ENCODE measurements at regions not wholly inside any gene's neighbourhood (a gene's known extent, or its start where the extent isn't known, plus 50 kb on each side); places are given as distances from the start of the nearest gene placed in this dataset.

GRCh38 chrX:100512471-100512870, 72.3 kb upstream of the TNMD start:
- no peak for ATAC-seq
- DNase-seq (ENCODE audit: missing footprints), result no peak
- intact Hi-C loops (cut with DNase I), result loop anchor here (5.0 kb wide), 1 partner anchor 255 kb away; no protein-coding TSS in a partner anchor

- intact Hi-C loops (cut with DNase I), result no loop called here
- ATAC-seq (no peak), DNase-seq (ENCODE audit: missing footprints) (no peak)
Measured at GRCh38 chrX:100494646-100495370, 84.7 kb upstream of the PCDH19 start.

GRCh38 chrX:100491174-100491573, 81.1 kb upstream of the PCDH19 start:
- intact Hi-C loops (cut with DNase I), result no loop called here
- DNase-seq (ENCODE audit: missing footprints) (no peak), ATAC-seq (no peak)

- DNase-seq (ENCODE audit: missing footprints) (no peak), ATAC-seq (no peak)
- intact Hi-C loops (cut with DNase I), result no loop called here
Measured at GRCh38 chrX:100487795-100488194, 77.7 kb upstream of the PCDH19 start.

GRCh38 chrX:100484971-100485370, 74.9 kb upstream of the PCDH19 start:
- no peak for ATAC-seq
- DNase-seq (ENCODE audit: missing footprints), result no peak
- intact Hi-C loops (cut with DNase I), result no loop called here

GRCh38 chrX:100479329-100479728, 69.3 kb upstream of the PCDH19 start:
- ATAC-seq, result no peak
- intact Hi-C loops (cut with DNase I), result no loop called here
- DNase-seq (ENCODE audit: missing footprints), result no peak

GRCh38 chrX:100478714-100479306, 68.7 kb upstream of the PCDH19 start:
- intact Hi-C loops (cut with DNase I), result no loop called here
- DNase-seq (ENCODE audit: missing footprints), result no peak
- ATAC-seq, result peak; percentile 65

GRCh38 chrX:100477958-100478357, 67.9 kb upstream of the PCDH19 start:
- intact Hi-C loops (cut with DNase I), result no loop called here
- peak; percentile 20 for DNase-seq (ENCODE audit: missing footprints)
- peak; percentile 88 for ATAC-seq

- no peak for DNase-seq (ENCODE audit: missing footprints)
- intact Hi-C loops (cut with DNase I), result no loop called here
- ATAC-seq, result peak; percentile 64
Measured at GRCh38 chrX:100477467-100477866, 67.4 kb upstream of the PCDH19 start.

All from Right ventricle myocardium inferior (tissue), 1 donor.